ENCODE measurements at regions not wholly inside any gene's neighbourhood (a gene's known extent, or its start where the extent isn't known, plus 50 kb on each side); places are given as distances from the start of the nearest gene placed in this dataset.

DNA sequence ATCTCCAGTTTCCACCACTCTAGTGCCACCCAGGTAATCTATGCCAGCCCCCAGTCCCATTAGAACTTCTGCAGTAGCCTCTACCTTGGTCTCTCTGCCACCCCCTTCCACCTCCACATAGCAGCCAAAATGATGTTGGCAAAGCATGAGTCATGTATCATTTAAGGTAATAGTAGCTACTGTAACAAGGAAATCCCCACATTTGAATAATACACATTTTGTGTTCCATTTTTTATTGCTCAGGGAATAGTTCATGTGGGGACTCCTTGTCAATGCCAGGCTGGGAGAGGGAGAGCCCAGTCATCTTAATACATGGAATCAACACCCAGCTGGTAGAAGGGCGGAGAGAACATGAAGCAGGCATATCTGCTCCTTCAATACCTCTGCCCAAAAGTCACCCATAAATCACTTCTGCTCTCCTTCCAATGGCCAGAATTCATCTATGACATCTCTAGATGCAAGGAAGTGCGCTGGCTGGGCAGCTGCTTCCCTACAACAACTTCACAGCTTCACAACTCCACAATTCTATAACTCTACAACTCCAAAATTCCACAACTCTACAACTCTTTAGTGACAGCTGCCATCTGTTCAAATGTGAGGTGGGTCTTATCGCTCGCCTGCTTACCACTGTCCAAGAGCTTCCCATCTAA lies 70.6 kb upstream of the GLS start:
- DNase-seq (ENCODE audit: low read depth): no peak

- DNase-seq (ENCODE audit: low read depth): no peak
Observed at GRCh38 chr2:190810981-190811587, 69.5 kb upstream of the GLS start.

DNA sequence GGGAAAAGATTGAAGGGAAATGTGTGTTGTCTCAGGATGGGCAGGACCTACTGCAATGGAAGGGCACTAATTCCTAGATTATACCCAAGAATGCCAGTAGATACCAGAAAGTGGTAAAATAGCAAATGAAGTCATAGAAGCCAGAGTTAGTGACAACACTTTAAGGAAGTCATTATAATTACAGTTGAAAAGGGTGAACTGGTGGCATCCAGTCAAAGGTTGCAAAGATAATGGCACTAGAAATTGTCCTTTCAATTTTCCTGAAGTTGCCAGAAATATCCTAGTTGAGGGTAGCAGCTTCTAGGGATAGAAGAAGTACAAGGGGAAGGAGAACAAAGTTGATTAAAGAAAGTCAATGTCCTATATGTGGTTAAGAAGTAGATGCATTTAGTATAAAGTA lies 68.8 kb upstream of the GLS start:
- no peak for DNase-seq (ENCODE audit: low read depth)

GRCh38 chr2:190812506-190813294 lies 67.9 kb upstream of the GLS start:
- DNase-seq (ENCODE audit: low read depth): no peak

GRCh38 chr2:190815226-190815625 lies 65.4 kb upstream of the GLS start:
- DNase-seq (ENCODE audit: low read depth): no peak

DNA sequence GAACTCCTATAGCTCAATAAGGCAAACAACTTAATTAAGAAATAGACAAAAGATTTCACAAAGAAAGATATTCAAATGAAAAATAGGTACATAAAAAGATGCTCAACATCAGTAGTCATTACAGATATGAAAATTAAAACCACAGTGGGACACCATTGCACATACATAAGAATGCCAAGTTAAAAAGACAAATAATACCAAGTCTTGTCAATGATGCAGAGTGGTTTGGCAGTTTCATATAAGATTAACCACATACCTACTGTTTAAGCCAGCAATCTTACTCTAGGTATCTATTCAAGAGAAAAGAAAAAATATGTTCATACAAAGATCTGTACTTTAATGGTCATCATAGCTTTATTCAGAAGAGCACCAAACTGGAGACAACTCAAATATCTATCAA lies 63.5 kb upstream of the GLS start:
- DNase-seq (ENCODE audit: low read depth): no peak

DNA sequence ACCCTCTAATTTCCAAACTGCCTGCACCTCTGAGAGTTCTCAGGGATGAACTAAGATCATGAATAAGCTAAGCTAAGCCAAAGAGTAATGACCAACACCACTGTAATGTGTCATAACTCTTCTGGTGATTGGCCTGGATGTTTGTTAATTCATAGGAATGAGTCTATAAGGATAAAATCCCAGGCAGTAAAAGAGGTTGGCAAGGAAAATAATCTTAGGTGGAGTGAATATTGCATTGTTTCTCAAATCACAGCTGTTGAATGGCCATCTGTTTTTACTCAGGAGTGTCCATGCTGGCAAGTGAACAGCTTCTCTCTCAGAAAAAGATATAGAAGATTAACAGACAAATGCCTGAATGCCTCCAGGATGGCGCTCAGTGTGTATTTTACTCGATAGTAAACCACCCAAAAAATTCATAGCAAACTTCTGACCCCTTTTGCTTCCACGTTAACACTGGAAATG lies 60.8 kb upstream of the GLS start:
- DNase-seq (ENCODE audit: low read depth): no peak

- DNase-seq (ENCODE audit: low read depth): no peak
Observed at GRCh38 chr2:190820416-190820815, 60.2 kb upstream of the GLS start.

- DNase-seq (ENCODE audit: low read depth): no peak
Observed at GRCh38 chr2:190822043-190822442, 58.6 kb upstream of the GLS start.

DNA sequence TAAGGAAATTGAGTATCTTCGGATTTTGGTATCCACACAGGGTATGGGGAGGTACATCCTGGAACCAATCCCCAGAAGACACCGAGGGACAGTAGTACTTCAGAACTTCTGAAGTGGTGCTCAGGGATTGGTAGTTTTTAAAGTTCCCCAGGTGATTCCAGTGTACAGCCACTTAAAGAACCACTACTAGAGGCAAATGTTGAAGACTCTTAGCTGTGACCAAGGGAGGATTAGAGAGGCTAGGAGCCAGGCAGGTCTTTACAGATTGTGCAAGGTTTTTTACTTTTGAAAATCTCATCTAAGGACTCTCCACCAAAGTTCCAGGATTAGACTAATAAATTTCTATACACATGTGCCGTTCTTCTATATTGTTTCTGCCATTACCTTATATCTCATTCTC lies 52.9 kb upstream of the GLS start:
- DNase-seq (ENCODE audit: low read depth): no peak

DNA sequence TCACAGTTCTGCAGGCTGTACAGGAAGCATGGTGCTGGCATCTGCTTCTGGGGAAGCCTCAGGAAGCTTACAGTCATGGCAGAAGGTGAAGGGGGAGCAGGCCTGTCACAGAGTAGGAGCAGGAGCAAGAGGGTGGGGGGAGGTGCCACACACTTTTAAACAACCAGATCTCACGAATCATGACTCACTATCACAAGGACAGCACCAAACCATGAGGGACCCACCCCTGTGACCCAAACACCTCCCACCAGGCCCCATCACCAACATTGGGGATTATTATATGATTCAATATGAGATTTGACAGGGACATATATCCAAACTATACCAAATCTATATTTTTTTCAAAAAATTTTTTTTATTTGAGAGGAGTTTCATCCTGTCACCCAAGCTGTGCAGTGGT lies 51.0 kb upstream of the GLS start:
- no peak for DNase-seq (ENCODE audit: low read depth)

All from T follicular helper cell (primary cell).